ENCODE measurements at regions not wholly inside any gene's neighbourhood (a gene's known extent, or its start where the extent isn't known, plus 50 kb on each side); places are given as distances from the start of the nearest gene placed in this dataset.
"Not testable (repeated sequence)": the region's sequence is repeated elsewhere in the genome, so short reads cannot be mapped to it uniquely, and the experiment has no call there.

DNA sequence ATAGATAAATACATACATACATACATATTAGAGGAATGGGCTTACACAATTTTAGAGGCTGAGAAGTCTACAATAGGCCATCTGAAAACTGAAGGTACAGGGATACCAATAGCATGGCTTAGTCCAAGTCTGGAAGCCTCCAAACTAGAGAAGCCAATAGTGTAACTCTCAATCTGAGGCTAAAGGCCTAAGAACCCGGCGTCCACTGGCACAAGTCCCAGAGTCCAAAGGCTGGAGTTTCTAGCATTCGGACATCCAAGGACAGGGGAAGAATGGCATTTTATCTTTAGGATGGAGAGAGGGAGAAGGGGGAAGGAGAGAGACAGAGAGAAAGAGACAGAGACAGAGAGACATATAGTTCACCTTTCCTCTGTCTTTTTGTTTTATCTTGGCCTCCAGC is 63.7 kb upstream of the SYT4 start:
- Histone ChIP-seq H3K9ac (ENCODE audit: low read depth in 1 of 3, low read length in 3 of 3) (no peak overlapping the region), H3K9me3 (ENCODE audit: control insufficient read depth in 3 of 3, low read length in 3 of 3) (no peaks in the 10 kb centered on the region), H3K36me3 (ENCODE audit: control insufficient read depth in 3 of 3, insufficient read depth in 3 of 3, low read length in 3 of 3) (no peaks in the 10 kb centered on the region), H3K27me3 (ENCODE audit: control insufficient read depth in 3 of 3, insufficient read depth in 3 of 3, low read length in 3 of 3) (no peaks in the 10 kb centered on the region), H3K4me1 (ENCODE audit: control insufficient read depth in 3 of 3, insufficient read depth in 3 of 3, low read length in 3 of 3) (no peaks in the 10 kb centered on the region), H3K4me3 (ENCODE audit: low read length in 3 of 3) (no peak overlapping the region), H3K27ac (ENCODE audit: low read depth, low read length) (no peak overlapping the region)

DNA sequence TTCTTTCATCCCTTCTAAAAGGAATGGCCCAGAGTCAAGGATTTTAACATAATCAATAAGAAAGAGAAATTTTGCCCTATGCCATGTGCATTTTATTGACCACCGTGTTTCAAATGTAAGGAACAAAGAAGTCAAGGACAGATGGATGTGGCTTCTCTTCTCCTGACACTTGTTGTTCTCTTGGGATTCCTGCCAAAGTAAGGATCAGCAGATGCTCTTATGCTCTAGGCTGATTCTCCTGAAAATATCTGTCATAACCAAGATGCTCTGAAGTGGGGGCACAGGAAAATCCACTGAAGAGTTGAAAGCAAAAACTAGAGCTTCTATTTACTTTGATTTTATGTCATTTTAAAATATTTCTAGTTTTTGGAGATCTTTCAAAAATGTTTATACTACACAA is 72.9 kb upstream of the SYT4 start:
- no peaks in the 10 kb centered on the region for H3K9me3 ChIP-seq (ENCODE audit: control insufficient read depth in 3 of 3, low read length in 3 of 3)
- no peak overlapping the region for H3K4me3 ChIP-seq (ENCODE audit: low read length in 3 of 3)
- H3K27me3 ChIP-seq (ENCODE audit: control insufficient read depth in 3 of 3, insufficient read depth in 3 of 3, low read length in 3 of 3), result no peaks in the 10 kb centered on the region
- no peaks in the 10 kb centered on the region for H3K36me3 ChIP-seq (ENCODE audit: control insufficient read depth in 3 of 3, insufficient read depth in 3 of 3, low read length in 3 of 3)
- H3K4me1 ChIP-seq (ENCODE audit: control insufficient read depth in 3 of 3, insufficient read depth in 3 of 3, low read length in 3 of 3), result no peaks in the 10 kb centered on the region
- H3K9ac ChIP-seq (ENCODE audit: low read depth in 1 of 3, low read length in 3 of 3), result no peak overlapping the region
- no peak overlapping the region for H3K27ac ChIP-seq (ENCODE audit: low read depth, low read length)

DNA sequence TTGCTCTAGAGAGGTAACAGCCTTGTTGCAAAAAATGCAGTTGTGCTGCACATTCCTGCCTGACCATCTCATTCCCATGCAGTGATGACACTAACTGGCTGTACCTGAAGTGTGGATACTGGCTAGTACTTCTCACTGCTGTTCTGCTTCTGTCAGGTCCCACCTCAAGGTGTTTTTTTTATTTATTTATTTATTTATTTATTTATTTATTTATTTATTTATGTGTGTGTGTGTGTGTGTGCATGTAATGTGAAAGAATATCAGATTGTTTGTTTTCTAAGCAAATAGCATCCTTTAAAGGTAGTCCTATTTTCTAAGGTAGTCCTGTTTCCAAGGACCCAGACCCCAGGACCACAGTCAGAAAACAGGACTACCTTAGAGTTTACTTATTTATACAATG is 87.2 kb upstream of the SYT4 start:
- H3K4me1 ChIP-seq (ENCODE audit: control insufficient read depth in 3 of 3, insufficient read depth in 3 of 3, low read length in 3 of 3), result no peaks in the 10 kb centered on the region
- no peak overlapping the region for H3K4me3 ChIP-seq (ENCODE audit: low read length in 3 of 3)
- no peak overlapping the region for H3K27ac ChIP-seq (ENCODE audit: low read depth, low read length)
- no peaks in the 10 kb centered on the region for H3K9me3 ChIP-seq (ENCODE audit: control insufficient read depth in 3 of 3, low read length in 3 of 3)
- no peaks in the 10 kb centered on the region for H3K36me3 ChIP-seq (ENCODE audit: control insufficient read depth in 3 of 3, insufficient read depth in 3 of 3, low read length in 3 of 3)
- H3K27me3 ChIP-seq (ENCODE audit: control insufficient read depth in 3 of 3, insufficient read depth in 3 of 3, low read length in 3 of 3), result no peaks in the 10 kb centered on the region
- H3K9ac ChIP-seq (ENCODE audit: low read depth in 1 of 3, low read length in 3 of 3), result no peak overlapping the region

DNA sequence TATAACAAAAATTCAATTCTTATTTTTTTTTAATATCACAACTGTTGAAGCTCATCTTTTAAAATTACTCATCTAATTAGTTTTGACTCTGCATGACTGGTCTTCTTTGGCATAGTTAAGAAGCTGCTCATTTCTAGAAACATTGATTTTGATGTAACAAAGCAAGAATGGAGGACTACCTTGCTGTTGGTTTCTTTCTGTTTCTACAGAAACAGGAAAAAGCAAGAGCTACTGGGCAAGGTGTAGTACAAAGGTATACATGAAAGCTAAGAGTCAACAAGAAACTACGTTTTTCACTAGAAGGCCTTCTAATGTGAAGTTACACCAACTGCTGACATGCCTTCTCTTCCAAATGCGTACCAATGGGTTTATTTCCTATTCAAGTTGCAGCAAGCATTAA is 90.6 kb upstream of the SYT4 start:
- Histone ChIP-seq H3K9me3 (ENCODE audit: control insufficient read depth in 3 of 3, low read length in 3 of 3) (no peaks in the 10 kb centered on the region), H3K9ac (ENCODE audit: low read depth in 1 of 3, low read length in 3 of 3) (no peak overlapping the region), H3K36me3 (ENCODE audit: control insufficient read depth in 3 of 3, insufficient read depth in 3 of 3, low read length in 3 of 3) (no peaks in the 10 kb centered on the region), H3K4me1 (ENCODE audit: control insufficient read depth in 3 of 3, insufficient read depth in 3 of 3, low read length in 3 of 3) (no peaks in the 10 kb centered on the region), H3K4me3 (ENCODE audit: low read length in 3 of 3) (no peak overlapping the region), H3K27me3 (ENCODE audit: control insufficient read depth in 3 of 3, insufficient read depth in 3 of 3, low read length in 3 of 3) (no peaks in the 10 kb centered on the region), H3K27ac (ENCODE audit: low read depth, low read length) (no peak overlapping the region)

DNA sequence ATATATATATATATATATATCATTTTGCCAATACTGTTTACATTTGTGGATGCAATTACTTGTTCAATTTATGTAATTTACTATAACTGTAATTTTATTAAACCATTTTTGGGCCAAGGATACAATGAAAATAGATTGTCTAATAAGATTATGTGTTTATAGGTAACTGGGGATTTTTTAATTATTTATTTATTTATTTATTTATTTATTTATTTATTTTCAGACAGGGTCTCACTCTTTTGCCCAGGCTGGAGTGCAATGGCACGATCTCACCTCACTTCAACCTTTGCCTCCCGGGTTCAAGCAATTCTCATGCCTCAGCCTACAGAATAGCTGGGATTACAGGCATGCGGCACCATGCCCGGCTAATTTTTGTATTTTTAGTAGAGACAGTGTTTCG is 92.0 kb upstream of the SYT4 start:
- H3K27ac ChIP-seq (ENCODE audit: low read depth, low read length); H3K4me3 ChIP-seq (ENCODE audit: low read length in 3 of 3); H3K9ac ChIP-seq (ENCODE audit: low read depth in 1 of 3, low read length in 3 of 3); H3K27me3 ChIP-seq (ENCODE audit: control insufficient read depth in 3 of 3, insufficient read depth in 3 of 3, low read length in 3 of 3); H3K4me1 ChIP-seq (ENCODE audit: control insufficient read depth in 3 of 3, insufficient read depth in 3 of 3, low read length in 3 of 3); H3K36me3 ChIP-seq (ENCODE audit: control insufficient read depth in 3 of 3, insufficient read depth in 3 of 3, low read length in 3 of 3); H3K9me3 ChIP-seq (ENCODE audit: control insufficient read depth in 3 of 3, low read length in 3 of 3): not testable (repeated sequence)

DNA sequence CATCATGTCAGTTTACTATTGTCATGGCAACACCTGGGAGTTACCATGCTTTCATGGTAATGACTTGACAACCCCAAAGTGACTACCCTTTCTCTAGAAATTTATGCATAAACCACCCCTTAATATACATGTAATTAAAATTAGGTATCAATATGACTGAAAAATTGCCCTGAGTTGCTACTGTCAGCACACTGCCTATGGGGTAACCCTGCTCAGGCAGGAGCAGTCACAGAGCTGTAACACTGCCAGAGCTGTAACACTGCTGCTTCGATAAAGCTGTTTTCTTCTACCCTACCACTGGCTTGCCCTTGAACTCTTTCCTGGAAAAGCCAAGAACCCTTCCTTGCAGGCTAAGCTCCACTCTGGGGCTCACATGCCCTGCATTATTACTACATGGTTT is 95.5 kb upstream of the SYT4 start:
- Histone ChIP-seq H3K27ac (ENCODE audit: low read depth, low read length) (no peak overlapping the region), H3K4me3 (ENCODE audit: low read length in 3 of 3) (no peak overlapping the region), H3K36me3 (ENCODE audit: control insufficient read depth in 3 of 3, insufficient read depth in 3 of 3, low read length in 3 of 3) (no peaks in the 10 kb centered on the region), H3K4me1 (ENCODE audit: control insufficient read depth in 3 of 3, insufficient read depth in 3 of 3, low read length in 3 of 3) (no peaks in the 10 kb centered on the region), H3K27me3 (ENCODE audit: control insufficient read depth in 3 of 3, insufficient read depth in 3 of 3, low read length in 3 of 3) (no peaks in the 10 kb centered on the region), H3K9ac (ENCODE audit: low read depth in 1 of 3, low read length in 3 of 3) (no peak overlapping the region), H3K9me3 (ENCODE audit: control insufficient read depth in 3 of 3, low read length in 3 of 3) (no peaks in the 10 kb centered on the region)

DNA sequence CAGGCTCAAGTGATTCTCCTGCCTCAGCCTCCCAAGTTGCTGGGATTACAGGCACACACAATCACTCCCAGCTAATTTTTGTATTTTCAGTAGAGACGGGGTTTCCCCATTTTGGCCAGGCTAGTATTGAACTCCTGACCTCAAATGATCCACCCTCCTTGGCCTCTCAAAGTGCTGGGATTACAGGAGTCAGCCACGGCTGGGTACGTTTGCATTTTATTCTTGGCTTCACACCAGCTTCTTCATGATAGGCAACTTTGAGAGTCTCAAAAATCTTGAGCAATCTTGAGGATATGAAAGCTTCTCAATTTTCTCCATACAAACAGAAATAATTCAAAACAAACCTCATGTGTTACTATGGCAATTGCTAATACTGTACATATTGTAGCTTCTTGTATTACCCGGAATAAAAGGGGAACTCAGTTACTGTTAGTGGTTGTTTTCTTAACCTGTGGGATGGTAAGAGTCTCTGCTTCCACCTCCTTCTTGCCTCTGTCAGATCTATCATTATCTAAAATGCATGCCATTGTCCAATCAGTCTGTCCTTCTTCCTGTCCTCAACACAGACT is 102.9 kb upstream of the SYT4 start:
- no peak overlapping the region for H3K4me3 ChIP-seq (ENCODE audit: low read length in 3 of 3)
- H3K4me1 ChIP-seq (ENCODE audit: control insufficient read depth in 3 of 3, insufficient read depth in 3 of 3, low read length in 3 of 3), result no peaks in the 10 kb centered on the region
- no peaks in the 10 kb centered on the region for H3K9me3 ChIP-seq (ENCODE audit: control insufficient read depth in 3 of 3, low read length in 3 of 3)
- no peak overlapping the region for H3K27ac ChIP-seq (ENCODE audit: low read depth, low read length)
- no peaks in the 10 kb centered on the region for H3K27me3 ChIP-seq (ENCODE audit: control insufficient read depth in 3 of 3, insufficient read depth in 3 of 3, low read length in 3 of 3)
- no peak overlapping the region for H3K9ac ChIP-seq (ENCODE audit: low read depth in 1 of 3, low read length in 3 of 3)
- no peaks in the 10 kb centered on the region for H3K36me3 ChIP-seq (ENCODE audit: control insufficient read depth in 3 of 3, insufficient read depth in 3 of 3, low read length in 3 of 3)

DNA sequence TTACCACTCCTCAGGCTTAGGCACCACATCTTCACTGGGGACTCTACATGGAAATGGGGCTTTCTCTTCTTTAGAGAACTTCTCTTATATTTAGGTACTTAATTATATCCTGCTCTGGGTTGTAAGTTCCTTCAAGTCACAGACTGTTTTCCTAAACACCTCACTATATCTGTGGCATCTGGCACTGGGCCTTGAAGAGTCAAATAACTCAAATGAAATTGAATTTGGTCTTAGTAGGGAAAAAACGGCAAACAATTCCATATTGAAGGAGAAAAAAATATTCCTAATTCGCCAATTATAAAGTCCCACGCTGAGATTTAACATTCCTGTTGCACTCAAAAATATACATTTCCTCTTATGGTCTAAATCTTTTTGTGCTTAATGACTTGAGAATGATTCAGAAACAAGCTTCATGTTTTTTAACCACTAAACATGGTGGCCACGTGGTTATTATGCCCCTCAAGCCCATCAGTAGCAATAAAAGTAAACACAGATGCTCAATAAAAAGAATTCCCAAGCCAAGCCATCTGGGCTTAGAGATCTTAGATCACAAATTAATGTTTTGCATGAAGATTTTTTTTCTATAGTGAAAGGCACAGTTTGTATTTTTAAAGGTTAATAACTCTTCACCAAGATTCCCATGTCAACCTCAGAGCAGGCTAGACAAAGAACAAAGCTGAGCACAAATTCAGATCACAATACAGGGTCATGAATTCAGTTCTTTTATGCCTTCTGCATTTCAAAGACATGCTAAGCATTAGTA is 105.5 kb upstream of the SYT4 start:
- Histone ChIP-seq H3K27me3 (ENCODE audit: control insufficient read depth in 3 of 3, insufficient read depth in 3 of 3, low read length in 3 of 3) (no peaks in the 10 kb centered on the region), H3K4me1 (ENCODE audit: control insufficient read depth in 3 of 3, insufficient read depth in 3 of 3, low read length in 3 of 3) (no peaks in the 10 kb centered on the region), H3K27ac (ENCODE audit: low read depth, low read length) (no peak overlapping the region), H3K9ac (ENCODE audit: low read depth in 1 of 3, low read length in 3 of 3) (no peak overlapping the region), H3K36me3 (ENCODE audit: control insufficient read depth in 3 of 3, insufficient read depth in 3 of 3, low read length in 3 of 3) (no peaks in the 10 kb centered on the region), H3K9me3 (ENCODE audit: control insufficient read depth in 3 of 3, low read length in 3 of 3) (no peaks in the 10 kb centered on the region), H3K4me3 (ENCODE audit: low read length in 3 of 3) (no peak overlapping the region)

DNA sequence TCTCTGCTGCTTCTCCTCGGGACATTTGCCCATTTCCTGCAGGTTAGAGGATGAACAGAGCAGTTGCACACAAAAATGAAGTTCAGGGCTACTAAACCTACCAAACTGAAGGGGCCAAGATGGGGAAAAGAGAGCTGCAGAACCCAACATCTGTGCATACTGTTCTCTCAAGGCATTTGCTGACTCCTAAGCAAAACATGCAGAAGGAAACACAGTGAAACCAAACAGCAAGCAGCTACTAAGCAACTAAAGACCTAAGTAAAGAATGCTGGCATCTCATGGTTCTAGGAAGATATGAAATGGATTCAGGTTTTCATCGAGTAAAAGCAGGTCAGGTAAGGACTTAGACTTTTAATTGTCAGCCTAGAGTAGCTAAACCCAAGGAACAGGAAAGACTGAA is 111.9 kb upstream of the SYT4 start:
- H3K4me3 ChIP-seq (ENCODE audit: low read length in 3 of 3), result no peak overlapping the region
- no peak overlapping the region for H3K27ac ChIP-seq (ENCODE audit: low read depth, low read length)
- H3K9me3 ChIP-seq (ENCODE audit: control insufficient read depth in 3 of 3, low read length in 3 of 3), result no peaks in the 10 kb centered on the region
- peaks cover 0 to 3% (median 0%) of the 10 kb centered on the region in 3 donors for H3K4me1 ChIP-seq (ENCODE audit: control insufficient read depth in 3 of 3, insufficient read depth in 3 of 3, low read length in 3 of 3)
- H3K36me3 ChIP-seq (ENCODE audit: control insufficient read depth in 3 of 3, insufficient read depth in 3 of 3, low read length in 3 of 3), result no peaks in the 10 kb centered on the region
- no peak overlapping the region for H3K9ac ChIP-seq (ENCODE audit: low read depth in 1 of 3, low read length in 3 of 3)
- no peaks in the 10 kb centered on the region for H3K27me3 ChIP-seq (ENCODE audit: control insufficient read depth in 3 of 3, insufficient read depth in 3 of 3, low read length in 3 of 3)

DNA sequence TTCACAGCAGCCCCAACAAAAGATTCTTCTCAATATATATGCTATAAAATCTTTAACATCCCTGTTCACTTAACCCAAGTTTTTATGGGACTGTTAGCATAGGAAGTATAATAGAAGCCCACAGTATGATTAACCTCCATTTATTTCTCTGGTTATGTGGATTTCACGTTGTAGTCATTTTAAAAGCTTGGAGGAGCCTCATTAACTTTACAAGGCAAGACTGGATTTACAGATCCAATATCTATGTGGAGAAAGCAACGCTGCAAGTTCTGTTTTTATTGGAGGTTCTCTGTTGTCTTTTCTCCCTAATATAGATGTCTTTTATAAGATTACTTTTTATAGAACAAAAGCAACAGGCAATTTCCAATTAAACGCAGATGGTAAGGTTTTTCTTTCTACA is 114.9 kb upstream of the SYT4 start:
- no peaks in the 10 kb centered on the region for H3K36me3 ChIP-seq (ENCODE audit: control insufficient read depth in 3 of 3, insufficient read depth in 3 of 3, low read length in 3 of 3)
- H3K27me3 ChIP-seq (ENCODE audit: control insufficient read depth in 3 of 3, insufficient read depth in 3 of 3, low read length in 3 of 3), result no peaks in the 10 kb centered on the region
- peaks cover 0 to 3% (median 0%) of the 10 kb centered on the region in 3 donors for H3K4me1 ChIP-seq (ENCODE audit: control insufficient read depth in 3 of 3, insufficient read depth in 3 of 3, low read length in 3 of 3)
- no peaks in the 10 kb centered on the region for H3K9me3 ChIP-seq (ENCODE audit: control insufficient read depth in 3 of 3, low read length in 3 of 3)
- no peak overlapping the region for H3K4me3 ChIP-seq (ENCODE audit: low read length in 3 of 3)
- H3K27ac ChIP-seq (ENCODE audit: low read depth, low read length), result no peak overlapping the region
- no peak overlapping the region for H3K9ac ChIP-seq (ENCODE audit: low read depth in 1 of 3, low read length in 3 of 3)

Data from skeletal muscle tissue (tissue), 3 donors.